ENCODE measurements at regions not wholly inside any gene's neighbourhood (a gene's known extent, or its start where the extent isn't known, plus 50 kb on each side); places are given as distances from the start of the nearest gene placed in this dataset.

DNA sequence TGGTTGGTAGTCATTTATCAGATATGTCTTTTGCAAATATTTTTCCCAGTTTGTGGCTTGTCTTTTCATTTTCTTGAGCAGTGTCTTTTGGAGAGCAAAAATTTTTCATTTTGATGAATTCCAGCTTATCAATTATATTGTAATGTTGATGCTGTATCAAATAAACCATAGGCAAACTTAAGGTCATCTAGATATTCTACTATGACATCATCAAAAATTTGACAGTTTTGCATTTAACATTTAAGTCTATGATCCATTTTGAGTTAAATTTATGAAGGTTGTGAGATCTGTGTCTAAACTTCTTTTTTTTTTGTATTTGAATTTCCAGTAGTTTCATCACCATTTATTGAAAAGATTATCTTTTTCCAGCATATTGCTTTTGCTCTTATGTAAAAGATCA lies 505.5 kb upstream of the COX7C start:
- no peak for ATAC-seq
- no peaks in the 10 kb centered on the region for H3K9me3 ChIP-seq
- intact Hi-C loops (cut with DNase I), result no loop called here
- H3K4me1 ChIP-seq, result no peaks in the 10 kb centered on the region
- TF ChIP-seq, protein P1, sequence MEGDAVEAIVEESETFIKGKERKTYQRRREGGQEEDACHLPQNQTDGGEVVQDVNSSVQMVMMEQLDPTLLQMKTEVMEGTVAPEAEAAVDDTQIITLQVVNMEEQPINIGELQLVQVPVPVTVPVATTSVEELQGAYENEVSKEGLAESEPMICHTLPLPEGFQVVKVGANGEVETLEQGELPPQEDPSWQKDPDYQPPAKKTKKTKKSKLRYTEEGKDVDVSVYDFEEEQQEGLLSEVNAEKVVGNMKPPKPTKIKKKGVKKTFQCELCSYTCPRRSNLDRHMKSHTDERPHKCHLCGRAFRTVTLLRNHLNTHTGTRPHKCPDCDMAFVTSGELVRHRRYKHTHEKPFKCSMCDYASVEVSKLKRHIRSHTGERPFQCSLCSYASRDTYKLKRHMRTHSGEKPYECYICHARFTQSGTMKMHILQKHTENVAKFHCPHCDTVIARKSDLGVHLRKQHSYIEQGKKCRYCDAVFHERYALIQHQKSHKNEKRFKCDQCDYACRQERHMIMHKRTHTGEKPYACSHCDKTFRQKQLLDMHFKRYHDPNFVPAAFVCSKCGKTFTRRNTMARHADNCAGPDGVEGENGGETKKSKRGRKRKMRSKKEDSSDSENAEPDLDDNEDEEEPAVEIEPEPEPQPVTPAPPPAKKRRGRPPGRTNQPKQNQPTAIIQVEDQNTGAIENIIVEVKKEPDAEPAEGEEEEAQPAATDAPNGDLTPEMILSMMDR (IDR thresholded peaks at IDR 0.05), result no peak
- no peaks in the 10 kb centered on the region for H3K27me3 ChIP-seq
- no peak overlapping the region for H3K4me3 ChIP-seq
- DNase-seq, result no peak
- H3K27ac ChIP-seq, result no peak overlapping the region
- no peaks in the 10 kb centered on the region for H3K36me3 ChIP-seq
- FAIRE-seq, result no peak

DNA sequence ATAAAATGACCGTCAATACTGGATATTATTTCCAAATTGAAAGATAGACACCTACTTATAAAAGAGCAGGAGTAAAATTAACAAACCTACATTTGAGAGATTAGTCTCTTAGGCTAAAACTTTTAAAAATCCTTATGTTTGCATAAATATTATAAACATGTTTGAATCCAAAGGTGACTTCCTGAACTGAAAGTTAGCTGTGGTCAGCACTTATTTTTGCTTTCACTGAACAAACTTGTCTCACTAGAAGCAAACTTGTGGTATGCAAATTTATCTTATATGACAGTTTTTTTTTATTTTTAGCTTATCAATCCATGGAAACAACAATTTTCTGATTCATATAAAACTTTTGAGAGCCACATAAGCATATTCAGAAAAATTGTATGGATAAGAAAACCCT lies 502.6 kb upstream of the COX7C start:
- no peaks in the 10 kb centered on the region for H3K4me1 ChIP-seq
- 69 to 71% methylated on average over 1 of the region's 1 CpG for WGBS, 2 donors
- no peaks in the 10 kb centered on the region for H3K36me3 ChIP-seq
- no peak for FAIRE-seq
- intact Hi-C loops (cut with DNase I), result no loop called here
- no peaks in the 10 kb centered on the region for H3K9me3 ChIP-seq
- H3K27me3 ChIP-seq, result no peaks in the 10 kb centered on the region
- no peak for ATAC-seq
- TF ChIP-seq, protein P1 (IDR thresholded peaks at IDR 0.05), result no peak
- no peak for DNase-seq
- no peak overlapping the region for H3K27ac ChIP-seq
- no peak overlapping the region for H3K4me3 ChIP-seq

DNA sequence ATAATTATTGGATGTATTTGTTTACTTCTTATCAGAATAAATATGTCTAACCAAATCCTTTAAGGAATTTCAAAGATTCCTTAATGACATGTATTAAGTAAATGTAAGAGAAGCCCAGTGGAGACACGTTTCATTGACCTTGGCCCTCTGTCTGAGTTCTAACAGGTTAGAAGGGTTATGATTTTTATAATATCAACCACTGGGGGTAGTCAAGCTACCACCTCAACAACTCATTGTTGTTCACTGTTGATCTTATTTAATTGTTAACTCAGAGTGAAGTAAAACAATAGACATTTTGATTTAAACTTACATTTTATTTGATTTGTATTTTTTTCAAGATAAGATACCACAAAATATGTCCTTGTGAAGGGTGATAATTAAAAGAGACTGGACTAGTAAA lies 499.2 kb upstream of the COX7C start:
- Histone ChIP-seq H3K4me1 (no peaks in the 10 kb centered on the region), H3K9me3 (no peaks in the 10 kb centered on the region), H3K4me3 (no peak overlapping the region), H3K36me3 (no peaks in the 10 kb centered on the region), H3K27ac (no peak overlapping the region), H3K27me3 (no peaks in the 10 kb centered on the region)
- no peak for ATAC-seq
- no peak for FAIRE-seq
- TF ChIP-seq, protein P1 (IDR thresholded peaks at IDR 0.05), result no peak
- no peak for DNase-seq
- intact Hi-C loops (cut with DNase I), result no loop called here
- WGBS, 2 donors, result 4 to 10% methylated on average over 1 of the region's 1 CpG

DNA sequence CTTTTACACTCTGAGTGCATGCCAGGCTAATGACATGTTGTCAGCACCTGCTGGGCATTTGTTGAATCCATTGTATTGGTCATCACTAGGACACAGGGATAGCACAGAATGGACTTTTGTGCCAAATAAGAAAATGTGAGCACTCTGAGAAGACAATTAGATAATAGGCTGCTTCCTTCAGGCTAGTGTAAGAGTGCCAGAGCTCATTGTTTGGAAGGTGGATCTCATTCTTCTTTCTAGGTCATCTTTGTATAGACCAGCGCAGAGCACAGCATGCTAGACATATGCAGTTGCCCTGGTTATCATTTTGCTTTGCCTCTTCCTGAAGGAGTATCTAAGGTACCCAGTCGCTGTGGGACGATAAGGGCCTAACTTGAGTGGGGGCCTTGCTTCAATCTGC lies 493.4 kb upstream of the COX7C start:
- DNase-seq, result no peak
- no peak for FAIRE-seq
- WGBS, 2 donors, result 79 to 87% methylated on average over 3 of the region's 3 CpGs
- TF ChIP-seq, protein P1 (IDR thresholded peaks at IDR 0.05), result no peak
- Histone ChIP-seq H3K36me3 (no peaks in the 10 kb centered on the region), H3K9me3 (no peaks in the 10 kb centered on the region), H3K4me1 (no peaks in the 10 kb centered on the region), H3K4me3 (no peak overlapping the region), H3K27ac (no peak overlapping the region), H3K27me3 (no peaks in the 10 kb centered on the region)
- no peak for ATAC-seq
- intact Hi-C loops (cut with DNase I), result no loop called here

DNA sequence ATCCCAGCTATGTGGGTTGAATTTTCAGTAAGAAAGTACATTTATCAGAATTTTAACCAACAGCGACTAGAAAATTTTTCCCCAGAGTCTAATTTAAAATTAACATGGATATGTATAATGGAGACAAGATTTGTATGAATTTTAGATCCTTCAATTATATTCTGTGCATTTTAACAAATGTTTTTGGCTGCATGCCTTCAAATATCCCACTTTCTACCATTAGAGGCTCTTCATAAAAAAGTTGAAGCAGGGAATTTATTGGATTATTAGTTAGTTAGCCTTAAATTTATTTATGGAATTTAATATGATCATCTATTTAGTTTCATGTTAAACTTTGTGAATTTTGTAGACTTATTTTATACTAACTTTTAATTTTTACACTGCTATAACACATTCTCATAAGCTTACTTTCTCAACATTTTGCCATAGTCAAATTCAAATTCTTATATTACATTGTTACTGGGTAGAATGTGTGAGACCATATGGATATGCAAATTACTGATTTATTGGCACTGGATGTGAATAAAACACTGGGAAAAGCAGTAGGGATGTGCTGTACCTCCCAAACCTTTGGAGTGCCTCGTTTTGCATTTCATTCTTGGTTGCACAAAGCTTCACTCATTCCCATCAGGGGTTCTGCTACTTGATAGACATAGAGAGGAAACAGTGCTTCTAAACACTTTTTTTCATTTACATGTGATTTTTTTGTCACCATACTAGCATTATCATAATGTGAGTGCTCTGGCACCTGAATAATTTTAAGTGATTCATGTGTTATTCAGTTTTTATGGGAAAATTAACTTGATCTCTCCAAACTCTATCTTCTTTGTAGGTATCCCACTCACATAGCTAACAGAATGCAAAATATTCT lies 491.8 kb upstream of the COX7C start:
- Histone ChIP-seq H3K27me3 (no peaks in the 10 kb centered on the region), H3K4me1 (no peaks in the 10 kb centered on the region), H3K9me3 (no peaks in the 10 kb centered on the region), H3K4me3 (no peak overlapping the region), H3K36me3 (no peaks in the 10 kb centered on the region), H3K27ac (no peak overlapping the region)
- 39 to 58% methylated on average over 2 of the region's 2 CpGs for WGBS, 2 donors
- DNase-seq (no peak), ATAC-seq (no peak), FAIRE-seq (no peak)
- TF ChIP-seq, protein P1 (IDR thresholded peaks at IDR 0.05), result no peak
- intact Hi-C loops (cut with DNase I), result no loop called here

Data from pancreas (tissue), 10 donors.